ENCODE measurements at regions not wholly inside any gene's neighbourhood (a gene's known extent, or its start where the extent isn't known, plus 50 kb on each side); places are given as distances from the start of the nearest gene placed in this dataset.
A peak's percentile ranks its signal among the peaks of the same experiment; 100 is the strongest.
"Not testable (repeated sequence)": the region's sequence is repeated elsewhere in the genome, so short reads cannot be mapped to it uniquely, and the experiment has no call there.

- no peak for FAIRE-seq
Observed at GRCh38 chr2:83915381-83915780, 543.7 kb downstream of the SUCLG1 start.

GRCh38 chr2:83908750-83909149, 550.3 kb downstream of the SUCLG1 start:
- DNase-seq (ENCODE audit: insufficient read length, low spot score) (no peak), FAIRE-seq (no peak)

More at GRCh38 chr2:83915381-83915780, 543.7 kb downstream of the SUCLG1 start:
- DNase-seq (ENCODE audit: insufficient read length, low spot score): no peak

- FAIRE-seq (no peak), DNase-seq (ENCODE audit: insufficient read length, low spot score) (no peak)
Observed at GRCh38 chr2:83901317-83901716, 557.8 kb downstream of the SUCLG1 start.

GRCh38 chr2:83900862-83901261, 558.2 kb downstream of the SUCLG1 start:
- FAIRE-seq (peak; percentile 31), DNase-seq (ENCODE audit: insufficient read length, low spot score) (peak; percentile 10)

- DNase-seq (ENCODE audit: insufficient read length, low spot score): no peak
- FAIRE-seq: no peak
Observed at GRCh38 chr2:83899271-83899670, 559.8 kb downstream of the SUCLG1 start.

- FAIRE-seq: no peak
- DNase-seq (ENCODE audit: insufficient read length, low spot score): no peak
Observed at GRCh38 chr2:83894976-83895375, 564.1 kb downstream of the SUCLG1 start.

GRCh38 chr2:83887757-83888156, 571.3 kb downstream of the SUCLG1 start:
- DNase-seq (ENCODE audit: insufficient read length, low spot score): no peak
- FAIRE-seq: no peak

GRCh38 chr2:83879127-83879526, 580.0 kb downstream of the SUCLG1 start:
- DNase-seq (ENCODE audit: insufficient read length, low spot score): no peak
- FAIRE-seq: no peak

GRCh38 chr2:83877261-83877660, 581.8 kb downstream of the SUCLG1 start:
- DNase-seq (ENCODE audit: insufficient read length, low spot score); FAIRE-seq: not testable (repeated sequence)

- FAIRE-seq (no peak), DNase-seq (ENCODE audit: insufficient read length, low spot score) (no peak)
Observed at GRCh38 chr2:83874712-83875430, 584.2 kb downstream of the SUCLG1 start.

- FAIRE-seq: no peak
- DNase-seq (ENCODE audit: insufficient read length, low spot score): no peak
Observed at GRCh38 chr2:83874066-83874465, 585.0 kb downstream of the SUCLG1 start.

GRCh38 chr2:83873110-83873509, 586.0 kb downstream of the SUCLG1 start:
- FAIRE-seq (no peak), DNase-seq (ENCODE audit: insufficient read length, low spot score) (no peak)

- no peak for DNase-seq (ENCODE audit: insufficient read length, low spot score)
- FAIRE-seq: no peak
Observed at GRCh38 chr2:83866211-83866610, 592.9 kb downstream of the SUCLG1 start.

- no peak for DNase-seq (ENCODE audit: insufficient read length, low spot score)
- no peak for FAIRE-seq
Observed at GRCh38 chr2:83862600-83862999, 596.5 kb downstream of the SUCLG1 start.

- no peak for FAIRE-seq
- no peak for DNase-seq (ENCODE audit: insufficient read length, low spot score)
Observed at GRCh38 chr2:83860320-83860719, 598.8 kb downstream of the SUCLG1 start.

- DNase-seq (ENCODE audit: insufficient read length, low spot score) (no peak), FAIRE-seq (no peak)
Observed at GRCh38 chr2:83859553-83859952, 599.5 kb downstream of the SUCLG1 start.

- FAIRE-seq: no peak
- no peak for DNase-seq (ENCODE audit: insufficient read length, low spot score)
Observed at GRCh38 chr2:83851066-83851465, 608.0 kb downstream of the SUCLG1 start.

GRCh38 chr2:83850071-83850725, 608.9 kb downstream of the SUCLG1 start:
- FAIRE-seq (no peak), DNase-seq (ENCODE audit: insufficient read length, low spot score) (no peak)

GRCh38 chr2:83844490-83844889, 614.6 kb downstream of the SUCLG1 start:
- FAIRE-seq (no peak), DNase-seq (ENCODE audit: insufficient read length, low spot score) (no peak)

- DNase-seq (ENCODE audit: insufficient read length, low spot score): no peak
- no peak for FAIRE-seq
Observed at GRCh38 chr2:83842421-83842820, 616.7 kb downstream of the SUCLG1 start.

- no peak for DNase-seq (ENCODE audit: insufficient read length, low spot score)
- FAIRE-seq: no peak
Observed at GRCh38 chr2:83837823-83838222, 621.3 kb downstream of the SUCLG1 start.

GRCh38 chr2:83827618-83828017, 631.5 kb downstream of the SUCLG1 start:
- no peak for DNase-seq (ENCODE audit: insufficient read length, low spot score)
- no peak for FAIRE-seq
